HCT116 (cell line): ENCODE measurements at regions not wholly inside any gene's neighbourhood (a gene's known extent, or its start where the extent isn't known, plus 50 kb on each side); places are given as distances from the start of the nearest gene placed in this dataset.

Experiments used
- ATAC-seq: fragments of 200-7000 bp; cut with Tn5 transposase; 2 replicates; pipeline ENCODE4 v1.9.1; 2020; ENCODE audit warnings: mild to moderate bottlenecking, moderate library complexity
- BruUV-seq: library from RNA; stranded (reverse); fragments of 400-500 nt; replicated peaks from 2 replicates; lab custom pipeline; 2021; lab: Mats Ljungman, UMichigan
- CTCF ChIA-PET: fragments of 300-600 bp; sonication (Branson Sonifier 250); formaldehyde crosslinking; loops from one replicate; lab custom pipeline; 2021; ENCODE audit warnings: antibody characterized with exemption; lab: Charles Lee
- POLR2A ChIA-PET: fragments of 300-600, 350-600 bp; sonication (Branson Sonifier 250); formaldehyde crosslinking; loops from one replicate; lab custom pipeline; 2021; ENCODE audit warnings: antibody characterized with exemption; lab: Charles Lee
- RAD21 ChIA-PET, 2 experiments: fragments of 300-600 bp; sonication (Branson Sonifier 250); formaldehyde crosslinking; loops; one replicate each; lab custom pipeline; 2023; ENCODE audit warnings: low total read pairs in 2 of 2; ENCODE audit not compliant: uncharacterized antibody in 2 of 2, unreplicated experiment in 2 of 2, low non-redundant PET in 1 of 2; lab: Charles Lee
- DNase-seq: peaks from one replicate; pipeline ENCODE4 v3.0.0-alpha.2; 2010; ENCODE audit warnings: low read depth, low spot score
- H2AFZ ChIP-seq: fragments of 200-600 bp; shearing (Covaris generic), sonication (generic); 2 replicates; pipeline ENCODE4 v1.6.1; 2017; ENCODE audit warnings: low read depth, mixed run types, mixed read lengths, antibody characterized with exemption, low read length; ENCODE audit not compliant: poor library complexity, severe bottlenecking
- H3K27ac ChIP-seq: 2 replicates; pipeline ENCODE4 v1.5.1; 2012; ENCODE audit warnings: low read depth, low read length
- H3K27me3 ChIP-seq: fragments of 200-600 bp; sonication (generic); 2 replicates; pipeline ENCODE4 v1.6.1; 2016; ENCODE audit warnings: mixed run types, low read length, mixed read lengths; ENCODE audit not compliant: insufficient read depth
- H3K36me3 ChIP-seq, 2 experiments: fragments of 200-500 bp in 1 of 2; fragments of 200-600 bp in 1 of 2; sonication (Bioruptor generic) in 1 of 2; sonication (generic) in 1 of 2; 2 replicates each; pipeline versions ENCODE4 v1.5.1 to v1.6.1; 2014 to 2016; ENCODE audit warnings: low read length in 2 of 2, inconsistent platforms in 1 of 2, mixed read lengths in 1 of 2, mixed run types in 1 of 2; ENCODE audit not compliant: insufficient read depth in 2 of 2, control insufficient read depth in 1 of 2
- H3K4me1 ChIP-seq, 2 experiments: fragments of 200-600 bp in 1 of 2; sonication (generic) in 1 of 2; 2 replicates each; pipeline versions ENCODE4 v1.5.1 to v1.6.1; 2012 to 2017; ENCODE audit warnings: low read length in 2 of 2, inconsistent platforms in 1 of 2, mild to moderate bottlenecking in 1 of 2, mixed read lengths in 1 of 2, mixed run types in 1 of 2, moderate library complexity in 1 of 2; ENCODE audit not compliant: insufficient read depth in 2 of 2, control insufficient read depth in 1 of 2
- H3K4me2 ChIP-seq: fragments of 200-600 bp; sonication (generic); 2 replicates; pipeline ENCODE4 v1.6.1; 2017; ENCODE audit warnings: mixed run types, low read length, mixed read lengths
- H3K4me3 ChIP-seq, 2 experiments: fragments of 200-600 bp in 1 of 2; sonication (generic) in 1 of 2; replicated peaks in 1 of 2; 2 replicates each; pipeline ENCODE4 v1.5.1; 2011 to 2016; ENCODE audit warnings: low read length in 2 of 2, control low read depth in 1 of 2, low read depth in 1 of 2, mild to moderate bottlenecking in 1 of 2, mixed read lengths in 1 of 2, mixed run types in 1 of 2
- H3K79me2 ChIP-seq: fragments of 200-600 bp; sonication (generic); 2 replicates; pipeline ENCODE4 v1.6.1; 2017; ENCODE audit warnings: mild to moderate bottlenecking, mixed run types, low read length, moderate library complexity, mixed read lengths; ENCODE audit not compliant: insufficient read depth
- H3K9ac ChIP-seq: fragments of 200-600 bp; sonication (generic); 2 replicates; pipeline ENCODE4 v1.6.1; 2016; ENCODE audit warnings: low read length, mixed read lengths
- H3K9me2 ChIP-seq: fragments of 200-600 bp; sonication (generic), shearing (Covaris generic); 2 replicates; pipeline ENCODE4 v1.6.1; 2017; ENCODE audit warnings: mixed run types, mild to moderate bottlenecking, moderate library complexity; ENCODE audit not compliant: insufficient read depth
- H3K9me3 ChIP-seq, 2 experiments: fragments of 200-500 bp in 1 of 2; fragments of 200-600 bp in 1 of 2; sonication (Bioruptor generic) in 1 of 2; sonication (generic) in 1 of 2; 2 replicates each; pipeline ENCODE4 v1.6.1; 2014 to 2017; ENCODE audit warnings: low read length in 2 of 2, mixed read lengths in 2 of 2, inconsistent platforms in 1 of 2, low read depth in 1 of 2, mild to moderate bottlenecking in 1 of 2, mixed run types in 1 of 2, moderate library complexity in 1 of 2; ENCODE audit not compliant: control insufficient read depth in 1 of 2, insufficient read depth in 1 of 2
- H4K20me1 ChIP-seq: fragments of 200-600 bp; sonication (generic), shearing (Covaris generic); 2 replicates; pipeline ENCODE4 v1.6.1; 2017; ENCODE audit warnings: mixed run types, mild to moderate bottlenecking, moderate library complexity; ENCODE audit not compliant: insufficient read depth
- ATF3 ChIP-seq: IDR thresholded peaks from 2 replicates; pipeline ENCODE4 v1.6.1; 2012
- CBX3 ChIP-seq: IDR thresholded peaks from 2 replicates; pipeline ENCODE4 v1.6.1; 2012; ENCODE audit warnings: low read depth
- CEBPB ChIP-seq: IDR thresholded peaks from 2 replicates; pipeline ENCODE4 v1.6.1; 2012; ENCODE audit warnings: low read depth
- EGR1 ChIP-seq: IDR thresholded peaks from 2 replicates; pipeline ENCODE4 v1.6.1; 2012; ENCODE audit warnings: low read depth
- EZH2phosphoT487 ChIP-seq: fragments of 200-600 bp; IDR thresholded peaks from 2 replicates; pipeline ENCODE4 v1.6.1; 2018; ENCODE audit warnings: antibody characterized with exemption, borderline replicate concordance
- JUND ChIP-seq: IDR thresholded peaks from 2 replicates; pipeline ENCODE4 v1.6.1; 2012
- POLR2A ChIP-seq: IDR thresholded peaks from 2 replicates; pipeline ENCODE4 v1.7.0; 2011; ENCODE audit warnings: borderline replicate concordance; ENCODE audit not compliant: insufficient read depth, insufficient read length; ENCODE audit errors: extremely low read depth
- RAD21 ChIP-seq: IDR thresholded peaks from 2 replicates; pipeline ENCODE4 v1.6.1; 2012; ENCODE audit warnings: low read depth, mild to moderate bottlenecking
- SIN3A ChIP-seq: IDR thresholded peaks from 2 replicates; pipeline ENCODE4 v1.6.1; 2012; ENCODE audit warnings: low read depth
- SRF ChIP-seq: IDR thresholded peaks from 2 replicates; pipeline ENCODE4 v1.6.1; 2012; ENCODE audit warnings: low read depth
- YY1 ChIP-seq: IDR thresholded peaks from 2 replicates; pipeline ENCODE4 v1.6.1; 2011; ENCODE audit warnings: low read length, low read depth, moderate library complexity, mild to moderate bottlenecking; ENCODE audit not compliant: insufficient replicate concordance; ENCODE audit errors: extremely low read depth
- ZFX ChIP-seq: fragments of 450-650 bp; IDR thresholded peaks from 2 replicates; pipeline ENCODE4 v1.6.1; 2017
- ZNF274 ChIP-seq: fragments of 200-500 bp; sonication (Bioruptor generic); IDR thresholded peaks from 2 replicates; pipeline ENCODE4 v1.6.1; 2014; ENCODE audit warnings: mild to moderate bottlenecking, low read depth, low read length, inconsistent platforms
- intact Hi-C: fragments of 100-400 bp; cut with micrococcal nuclease; formaldehyde crosslinking; loops from 2 replicates; pipeline ENCODE4 v1.10.0; 2022
- TF ChIP-seq, protein P1 (sequence below): IDR thresholded peaks from 2 replicates; pipeline ENCODE4 v1.6.1; 2011; ENCODE audit warnings: mild to moderate bottlenecking, low read length, moderate library complexity; ENCODE audit not compliant: insufficient replicate concordance; ENCODE audit errors: extremely low read depth
- TF ChIP-seq, protein P2 (sequence below): IDR thresholded peaks from 2 replicates; pipeline ENCODE4 v1.6.1; 2012

GRCh38 chr1:105294838-105295237 is 1545.1 kb downstream of the AMY1C start:
- H3K4me3 ChIP-seq, result no peak overlapping the region
- no peak overlapping the region for H3K27ac ChIP-seq
- no peak overlapping the region for H2AFZ ChIP-seq
- no peak for TF ChIP-seq CEBPB
- TF ChIP-seq EGR1, result no peak
- no peak for TF ChIP-seq ZNF274
- TF ChIP-seq RAD21, result no peak
- no peak for TF ChIP-seq CBX3
- TF ChIP-seq JUND, result no peak
- no peak for TF ChIP-seq SRF
- TF ChIP-seq, protein P1, sequence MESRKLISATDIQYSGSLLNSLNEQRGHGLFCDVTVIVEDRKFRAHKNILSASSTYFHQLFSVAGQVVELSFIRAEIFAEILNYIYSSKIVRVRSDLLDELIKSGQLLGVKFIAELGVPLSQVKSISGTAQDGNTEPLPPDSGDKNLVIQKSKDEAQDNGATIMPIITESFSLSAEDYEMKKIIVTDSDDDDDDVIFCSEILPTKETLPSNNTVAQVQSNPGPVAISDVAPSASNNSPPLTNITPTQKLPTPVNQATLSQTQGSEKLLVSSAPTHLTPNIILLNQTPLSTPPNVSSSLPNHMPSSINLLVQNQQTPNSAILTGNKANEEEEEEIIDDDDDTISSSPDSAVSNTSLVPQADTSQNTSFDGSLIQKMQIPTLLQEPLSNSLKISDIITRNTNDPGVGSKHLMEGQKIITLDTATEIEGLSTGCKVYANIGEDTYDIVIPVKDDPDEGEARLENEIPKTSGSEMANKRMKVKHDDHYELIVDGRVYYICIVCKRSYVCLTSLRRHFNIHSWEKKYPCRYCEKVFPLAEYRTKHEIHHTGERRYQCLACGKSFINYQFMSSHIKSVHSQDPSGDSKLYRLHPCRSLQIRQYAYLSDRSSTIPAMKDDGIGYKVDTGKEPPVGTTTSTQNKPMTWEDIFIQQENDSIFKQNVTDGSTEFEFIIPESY, result no peak
- TF ChIP-seq YY1, result no peak
- no peak for TF ChIP-seq ATF3
- no peak for TF ChIP-seq EZH2phosphoT487
- no peak for TF ChIP-seq ZFX
- TF ChIP-seq, protein P2, sequence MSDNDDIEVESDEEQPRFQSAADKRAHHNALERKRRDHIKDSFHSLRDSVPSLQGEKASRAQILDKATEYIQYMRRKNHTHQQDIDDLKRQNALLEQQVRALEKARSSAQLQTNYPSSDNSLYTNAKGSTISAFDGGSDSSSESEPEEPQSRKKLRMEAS, result no peak
- no peak for TF ChIP-seq POLR2A
- TF ChIP-seq SIN3A, result no peak
- intact Hi-C loops, result no loop called here
- no peaks in the 10 kb centered on the region; a peak in 1 of 4 replicates for H3K9me3 ChIP-seq
- ChIA-PET RAD21 (no interaction called here), CTCF (no interaction called here), POLR2A (no interaction called here)
- no peaks in the 10 kb centered on the region for H3K9me2 ChIP-seq
- no peaks in the 10 kb centered on the region for H3K27me3 ChIP-seq
- H3K36me3 ChIP-seq, result no peaks in the 10 kb centered on the region
- BruUV-seq, result no TSS peak
- DNase-seq (no peak), ATAC-seq (no peak)
- no peaks in the 10 kb centered on the region for H3K79me2 ChIP-seq
- no peak overlapping the region for H3K9ac ChIP-seq
- H4K20me1 ChIP-seq, result no peaks in the 10 kb centered on the region
- no peak overlapping the region for H3K4me2 ChIP-seq
- no peaks in the 10 kb centered on the region for H3K4me1 ChIP-seq
